SU-DHL-6 (cell line): ENCODE measurements at regions not wholly inside any gene's neighbourhood (a gene's known extent, or its start where the extent isn't known, plus 50 kb on each side); places are given as distances from the start of the nearest gene placed in this dataset.

Experiments used
- EZH2phosphoT487 ChIP-seq: fragments of 200-600 bp; sonication (generic), shearing (Covaris generic); conservative IDR thresholded peaks from 2 replicates; pipeline ENCODE4 v1.6.1; 2018; ENCODE audit warnings: mild to moderate bottlenecking, antibody characterized with exemption, low read length, moderate library complexity, mixed read lengths
- TF ChIP-seq, protein P1 (sequence below): fragments of 200-600 bp; sonication (generic); IDR thresholded peaks from one replicate; pipeline ENCODE4 v1.5.1; 2017; ENCODE audit warnings: antibody characterized with exemption, mild to moderate bottlenecking, low read length, moderate library complexity; ENCODE audit not compliant: insufficient read depth, poor library complexity, severe bottlenecking

- TF ChIP-seq, protein P1, sequence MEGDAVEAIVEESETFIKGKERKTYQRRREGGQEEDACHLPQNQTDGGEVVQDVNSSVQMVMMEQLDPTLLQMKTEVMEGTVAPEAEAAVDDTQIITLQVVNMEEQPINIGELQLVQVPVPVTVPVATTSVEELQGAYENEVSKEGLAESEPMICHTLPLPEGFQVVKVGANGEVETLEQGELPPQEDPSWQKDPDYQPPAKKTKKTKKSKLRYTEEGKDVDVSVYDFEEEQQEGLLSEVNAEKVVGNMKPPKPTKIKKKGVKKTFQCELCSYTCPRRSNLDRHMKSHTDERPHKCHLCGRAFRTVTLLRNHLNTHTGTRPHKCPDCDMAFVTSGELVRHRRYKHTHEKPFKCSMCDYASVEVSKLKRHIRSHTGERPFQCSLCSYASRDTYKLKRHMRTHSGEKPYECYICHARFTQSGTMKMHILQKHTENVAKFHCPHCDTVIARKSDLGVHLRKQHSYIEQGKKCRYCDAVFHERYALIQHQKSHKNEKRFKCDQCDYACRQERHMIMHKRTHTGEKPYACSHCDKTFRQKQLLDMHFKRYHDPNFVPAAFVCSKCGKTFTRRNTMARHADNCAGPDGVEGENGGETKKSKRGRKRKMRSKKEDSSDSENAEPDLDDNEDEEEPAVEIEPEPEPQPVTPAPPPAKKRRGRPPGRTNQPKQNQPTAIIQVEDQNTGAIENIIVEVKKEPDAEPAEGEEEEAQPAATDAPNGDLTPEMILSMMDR = no peak
- no peak for TF ChIP-seq EZH2phosphoT487
Observed at GRCh38 chr19:57016491-57016890, 103.3 kb upstream of the USP29 start.
